H1 (cell line): ENCODE measurements at regions not wholly inside any gene's neighbourhood (a gene's known extent, or its start where the extent isn't known, plus 50 kb on each side); places are given as distances from the start of the nearest gene placed in this dataset.

ENCODE experiments used
- CTCF ChIP-seq, 3 experiments: IDR thresholded peaks; 1 replicate in 2 of 3; 2 replicates in 1 of 3; pipeline versions ENCODE4 v1.5.1 to v1.6.1; 2011; ENCODE audit warnings: low read length in 3 of 3, mild to moderate bottlenecking in 3 of 3, inconsistent platforms in 2 of 3, low read depth in 1 of 3, moderate library complexity in 1 of 3; ENCODE audit not compliant: insufficient read depth in 1 of 3; ENCODE audit errors: control extremely low read depth in 1 of 3
- EZH2 ChIP-seq: fragments of 200-600 bp; sonication (generic); IDR thresholded peaks from 2 replicates; pipeline ENCODE4 v1.7.1; 2012; ENCODE audit warnings: low read depth, mild to moderate bottlenecking, moderate library complexity, low read length, inconsistent platforms; ENCODE audit not compliant: severe bottlenecking
- KDM1A ChIP-seq: fragments of 200-600, 300-600 bp; sonication (generic); IDR thresholded peaks from 2 replicates; pipeline ENCODE4 v1.7.1; 2016; ENCODE audit warnings: mild to moderate bottlenecking, low read length, borderline replicate concordance
- MAX ChIP-seq: IDR thresholded peaks from 2 replicates; pipeline ENCODE4 v1.6.1; 2012; ENCODE audit warnings: inconsistent platforms
- POLR2A ChIP-seq, 2 experiments: IDR thresholded peaks; 1 replicate in 1 of 2; 2 replicates in 1 of 2; pipeline ENCODE4 v1.6.1; 2011; ENCODE audit warnings: low read depth in 2 of 2, low read length in 2 of 2, mild to moderate bottlenecking in 2 of 2; ENCODE audit errors: control extremely low read depth in 1 of 2
- SP1 ChIP-seq: IDR thresholded peaks from 2 replicates; pipeline ENCODE4 v1.6.1; 2011; ENCODE audit warnings: low read depth, low read length
- TCF12 ChIP-seq: IDR thresholded peaks from 2 replicates; pipeline ENCODE4 v1.6.1; 2011; ENCODE audit warnings: low read depth, mild to moderate bottlenecking, low read length
- YY1 ChIP-seq: IDR thresholded peaks from 2 replicates; pipeline ENCODE4 v1.6.1; 2011; ENCODE audit warnings: low read depth, mild to moderate bottlenecking, low read length

- TF ChIP-seq YY1 = no peak
- no peak for TF ChIP-seq POLR2A (IDR thresholded peaks at IDR 0.05; ENCODE audit: control extremely low read depth in 1 of 2, low read depth in 2 of 2, low read length in 2 of 2)
- no peak for TF ChIP-seq EZH2
- TF ChIP-seq TCF12 = no peak
- no peak for TF ChIP-seq KDM1A
- no peak for TF ChIP-seq SP1
- TF ChIP-seq CTCF (IDR thresholded peaks at IDR 0.05; ENCODE audit: control extremely low read depth in 1 of 3, insufficient read depth in 1 of 3, low read depth in 1 of 3, low read length in 3 of 3) = peak in 2 of 3 experiments; percentile 78 to 84; a peak in 3 of 4 replicates
- TF ChIP-seq MAX = no peak
Observed at GRCh38 chr2:121071034-121071504, 213.9 kb downstream of the TFCP2L1 start.
